ENCODE measurements at regions not wholly inside any gene's neighbourhood (a gene's known extent, or its start where the extent isn't known, plus 50 kb on each side); places are given as distances from the start of the nearest gene placed in this dataset.

DNA sequence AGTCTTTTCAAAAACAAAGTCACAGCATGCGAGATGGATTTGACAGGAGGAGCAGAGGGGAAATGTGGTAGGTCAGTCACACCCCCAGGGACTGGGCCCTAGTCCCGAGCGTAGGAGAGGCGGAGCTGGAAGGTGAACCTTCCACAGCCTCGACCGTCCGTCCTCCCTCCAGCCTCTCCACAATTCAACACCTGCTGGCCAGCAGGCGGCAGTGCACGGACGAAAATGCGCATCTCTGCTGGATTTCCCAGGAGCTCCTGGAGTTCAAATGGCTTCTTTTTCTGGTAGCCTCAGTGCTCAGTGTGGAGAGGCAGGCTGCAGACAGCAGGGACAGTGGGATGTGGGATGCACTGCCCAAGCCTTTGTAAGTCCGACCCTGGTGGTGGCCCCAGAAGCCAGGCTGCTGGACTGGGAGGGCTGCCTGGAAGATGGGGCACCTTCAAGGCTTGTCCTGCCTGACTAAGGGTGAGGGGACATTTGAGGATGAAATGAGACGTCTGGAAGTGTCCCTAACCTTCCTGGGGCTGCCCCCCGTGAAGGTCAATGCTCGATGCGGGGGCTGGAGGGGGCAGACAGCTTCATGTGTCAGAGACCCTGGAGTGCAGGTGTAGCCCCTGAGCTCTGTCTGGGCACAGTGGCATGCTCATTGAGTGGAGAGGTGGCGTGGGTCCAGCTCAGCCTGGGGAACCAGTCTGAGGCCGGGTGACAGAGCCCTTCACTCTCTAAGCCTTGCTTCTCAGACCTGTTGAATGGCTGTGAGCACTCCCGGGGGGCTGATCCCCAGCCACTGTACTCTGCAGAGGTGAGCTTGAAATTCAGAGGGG is 189.5 kb downstream of the TFCP2L1 start:
- TF ChIP-seq CTCF (conservative IDR thresholded peaks at IDR 0.05; ENCODE audit: low read length) (peak; percentile 80), EZH2phosphoT487 (IDR thresholded peaks at IDR 0.05; ENCODE audit: borderline replicate concordance) (no peak)
